ENCODE measurements at regions not wholly inside any gene's neighbourhood (a gene's known extent, or its start where the extent isn't known, plus 50 kb on each side); places are given as distances from the start of the nearest gene placed in this dataset.

DNA sequence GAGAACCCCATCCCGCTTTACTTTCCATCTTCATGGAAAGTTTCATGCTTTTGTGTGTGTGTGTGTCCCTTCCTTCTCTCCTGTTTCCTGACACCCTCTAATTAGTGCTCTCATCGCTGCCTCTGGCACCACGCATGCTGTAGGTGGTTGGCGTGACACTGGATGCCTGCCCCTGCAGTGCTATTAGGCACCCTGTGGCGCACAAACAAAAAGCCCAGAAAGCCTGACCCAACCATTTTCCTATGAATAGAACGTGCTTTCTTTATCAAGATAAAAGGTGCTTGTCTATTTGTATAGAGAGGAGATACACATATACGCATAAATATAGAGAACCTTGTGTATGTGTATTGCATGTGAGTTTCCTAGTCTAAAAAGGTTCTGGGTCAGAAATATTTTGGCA lies 120.8 kb upstream of the CDCA7L start:
- H3K4me3 ChIP-seq, result no peak overlapping the region

GRCh38 chr7:22064816-22065215 lies 119.1 kb upstream of the CDCA7L start:
- TF ChIP-seq CTCF (IDR thresholded peaks at IDR 0.05), result no peak
- DNase-seq (ENCODE audit: low spot score), result no peak
- H3K27ac ChIP-seq, result no peak overlapping the region
- H3K4me3 ChIP-seq, result no peak overlapping the region

More for the DNA sequence above, 120.8 kb upstream of the CDCA7L start:
- DNase-seq (ENCODE audit: low spot score), result no peak
- no peak overlapping the region for H3K27ac ChIP-seq
- TF ChIP-seq CTCF (IDR thresholded peaks at IDR 0.05), result no peak

DNA sequence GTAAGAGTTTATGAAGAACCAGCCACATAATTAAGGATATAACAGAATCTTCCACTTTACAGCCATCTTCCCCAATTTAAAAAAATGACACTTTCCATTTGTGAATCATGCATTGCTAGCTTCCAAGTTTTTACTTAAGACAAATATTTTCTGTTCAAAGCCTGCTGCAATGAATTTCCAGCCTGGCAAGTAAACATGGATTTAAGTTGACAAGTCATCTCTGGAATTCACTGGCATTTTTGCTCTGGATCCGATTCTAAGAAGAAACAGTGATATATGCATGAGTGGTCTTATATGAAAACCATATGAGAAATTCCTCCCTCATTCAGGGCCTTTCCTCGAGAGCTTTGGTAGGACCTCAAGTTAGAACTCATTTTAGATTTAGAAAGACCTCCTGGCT lies 116.1 kb upstream of the CDCA7L start:
- Histone ChIP-seq H3K4me3 (no peak overlapping the region), H3K27ac (no peak overlapping the region)
- TF ChIP-seq CTCF (IDR thresholded peaks at IDR 0.05), result no peak
- DNase-seq (ENCODE audit: low spot score), result no peak

DNA sequence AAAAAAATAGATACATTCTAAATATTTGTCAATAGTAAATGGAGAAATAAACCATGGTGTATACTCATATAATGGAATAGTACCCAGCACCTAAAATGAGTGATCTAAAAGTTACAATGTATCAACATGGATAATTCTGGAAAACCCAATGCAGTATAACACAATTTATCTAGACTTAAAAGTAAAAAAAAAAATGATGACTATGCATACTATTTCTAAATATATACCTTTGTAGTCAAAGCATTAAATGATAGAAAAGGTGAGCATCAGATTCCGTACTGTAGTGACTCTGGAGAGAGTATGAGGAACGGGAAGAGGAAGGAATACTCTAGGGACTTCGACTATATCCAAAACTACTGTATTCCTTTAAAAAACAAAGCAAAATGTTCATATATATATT lies 115.2 kb upstream of the CDCA7L start:
- no peak for DNase-seq (ENCODE audit: low spot score)
- Histone ChIP-seq H3K27ac (no peak overlapping the region), H3K4me3 (no peak overlapping the region)
- TF ChIP-seq CTCF (IDR thresholded peaks at IDR 0.05), result no peak

DNA sequence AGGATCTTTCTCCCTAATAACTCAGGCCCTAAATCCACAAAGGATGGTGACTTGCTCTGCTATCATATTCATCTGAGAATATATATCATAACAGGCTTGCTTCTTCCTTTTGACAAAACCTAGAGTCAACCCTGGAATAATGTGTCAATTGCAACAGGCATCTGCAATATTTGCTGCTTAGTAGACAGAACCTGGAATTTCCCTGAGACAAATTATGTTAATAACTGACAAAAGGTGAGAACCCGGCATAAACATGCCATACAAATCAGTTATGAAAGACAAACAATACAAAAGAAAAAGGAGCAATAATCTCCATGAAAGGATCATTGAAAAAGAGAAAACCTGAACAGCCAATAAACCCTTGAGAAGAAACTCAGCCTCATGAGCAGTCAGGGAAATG lies 114.5 kb upstream of the CDCA7L start:
- DNase-seq (ENCODE audit: low spot score), result no peak
- no peak for TF ChIP-seq CTCF (IDR thresholded peaks at IDR 0.05)
- Histone ChIP-seq H3K27ac (no peak overlapping the region), H3K4me3 (no peak overlapping the region)

DNA sequence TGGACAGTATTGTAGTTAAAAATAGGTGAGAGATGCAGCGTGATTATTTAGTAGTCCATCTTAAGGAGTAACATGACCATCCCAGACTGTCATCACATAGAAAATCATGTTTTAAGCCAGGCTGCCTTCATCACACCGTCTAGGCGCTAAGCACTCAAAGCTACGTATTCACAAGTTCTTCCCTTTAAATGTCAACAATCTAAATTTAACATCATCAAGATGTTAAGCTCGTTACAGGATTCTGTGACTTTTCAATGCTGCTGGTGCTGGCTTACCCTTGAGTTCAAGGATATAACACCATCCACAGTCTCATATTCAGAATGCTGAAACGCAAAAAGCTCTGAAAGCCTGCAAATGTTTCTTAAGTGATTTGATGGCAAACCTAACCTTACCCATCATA lies 109.5 kb upstream of the CDCA7L start:
- TF ChIP-seq CTCF (IDR thresholded peaks at IDR 0.05), result no peak
- DNase-seq (ENCODE audit: low spot score), result no peak
- Histone ChIP-seq H3K27ac (no peak overlapping the region), H3K4me3 (no peak overlapping the region)

- no peak overlapping the region for H3K27ac ChIP-seq
- no peak for TF ChIP-seq CTCF (IDR thresholded peaks at IDR 0.05)
- DNase-seq (ENCODE audit: low spot score), result no peak
- H3K4me3 ChIP-seq, result no peak overlapping the region
Observed at GRCh38 chr7:22052674-22053365, 107.1 kb upstream of the CDCA7L start.
